ENCODE measurements at regions not wholly inside any gene's neighbourhood (a gene's known extent, or its start where the extent isn't known, plus 50 kb on each side); places are given as distances from the start of the nearest gene placed in this dataset.

DNA sequence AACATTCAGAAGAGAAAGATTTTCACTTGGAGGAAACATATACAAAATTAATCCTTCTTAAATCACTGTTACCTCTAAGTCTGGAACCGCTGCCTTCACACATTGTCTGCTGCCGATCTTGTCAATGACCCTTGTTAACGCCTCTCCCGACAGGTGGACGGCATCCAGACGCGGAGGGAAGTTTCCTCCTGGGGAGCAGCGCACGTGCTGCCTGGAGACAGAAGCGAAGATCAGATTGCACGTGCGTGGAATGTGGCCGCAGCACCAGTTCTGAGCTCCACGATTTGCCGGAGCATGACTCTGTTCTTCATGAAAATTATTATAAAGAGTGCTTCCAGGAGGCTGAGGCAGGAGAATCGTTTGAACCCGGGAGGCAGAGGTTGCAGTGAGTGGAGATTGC, 183.6 kb upstream of the IRX4 start:
- TF ChIP-seq, protein P1, sequence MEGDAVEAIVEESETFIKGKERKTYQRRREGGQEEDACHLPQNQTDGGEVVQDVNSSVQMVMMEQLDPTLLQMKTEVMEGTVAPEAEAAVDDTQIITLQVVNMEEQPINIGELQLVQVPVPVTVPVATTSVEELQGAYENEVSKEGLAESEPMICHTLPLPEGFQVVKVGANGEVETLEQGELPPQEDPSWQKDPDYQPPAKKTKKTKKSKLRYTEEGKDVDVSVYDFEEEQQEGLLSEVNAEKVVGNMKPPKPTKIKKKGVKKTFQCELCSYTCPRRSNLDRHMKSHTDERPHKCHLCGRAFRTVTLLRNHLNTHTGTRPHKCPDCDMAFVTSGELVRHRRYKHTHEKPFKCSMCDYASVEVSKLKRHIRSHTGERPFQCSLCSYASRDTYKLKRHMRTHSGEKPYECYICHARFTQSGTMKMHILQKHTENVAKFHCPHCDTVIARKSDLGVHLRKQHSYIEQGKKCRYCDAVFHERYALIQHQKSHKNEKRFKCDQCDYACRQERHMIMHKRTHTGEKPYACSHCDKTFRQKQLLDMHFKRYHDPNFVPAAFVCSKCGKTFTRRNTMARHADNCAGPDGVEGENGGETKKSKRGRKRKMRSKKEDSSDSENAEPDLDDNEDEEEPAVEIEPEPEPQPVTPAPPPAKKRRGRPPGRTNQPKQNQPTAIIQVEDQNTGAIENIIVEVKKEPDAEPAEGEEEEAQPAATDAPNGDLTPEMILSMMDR (IDR thresholded peaks at IDR 0.05; ENCODE audit: low read depth, low read length), result no peak
- no peak for TF ChIP-seq EZH2phosphoT487 (IDR thresholded peaks at IDR 0.05; ENCODE audit: low read depth)

All from OCI-LY3 (cell line).